NOMO-1 (cell line): ENCODE measurements at regions not wholly inside any gene's neighbourhood (a gene's known extent, or its start where the extent isn't known, plus 50 kb on each side); places are given as distances from the start of the nearest gene placed in this dataset.

ENCODE experiments used
- DNase-seq, 2 experiments: peaks; one replicate each; lab custom pipeline; 2025; ENCODE audit not compliant: unreplicated experiment in 2 of 2; lab: John Stamatoyannopoulos, UW

DNA sequence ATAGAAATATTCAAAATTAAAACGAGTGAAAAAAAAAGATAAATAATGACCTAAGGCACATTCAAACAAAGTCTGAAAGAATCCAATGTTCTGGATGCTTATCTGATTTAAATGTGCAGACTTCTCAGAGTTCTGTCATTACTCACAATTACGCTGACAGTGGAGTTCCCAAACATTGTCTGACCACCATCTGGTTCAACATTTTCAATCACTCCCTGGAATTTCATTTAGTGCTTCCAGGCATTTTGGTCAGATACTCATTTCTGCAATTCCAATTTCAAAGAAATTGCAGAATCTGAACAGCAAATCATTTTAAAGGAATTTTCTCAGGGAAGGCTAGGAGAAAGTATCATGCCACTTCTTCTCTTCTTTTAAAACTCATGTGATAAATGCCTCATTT is 398.2 kb upstream of the PDE3A start:
- no peak for DNase-seq

DNA sequence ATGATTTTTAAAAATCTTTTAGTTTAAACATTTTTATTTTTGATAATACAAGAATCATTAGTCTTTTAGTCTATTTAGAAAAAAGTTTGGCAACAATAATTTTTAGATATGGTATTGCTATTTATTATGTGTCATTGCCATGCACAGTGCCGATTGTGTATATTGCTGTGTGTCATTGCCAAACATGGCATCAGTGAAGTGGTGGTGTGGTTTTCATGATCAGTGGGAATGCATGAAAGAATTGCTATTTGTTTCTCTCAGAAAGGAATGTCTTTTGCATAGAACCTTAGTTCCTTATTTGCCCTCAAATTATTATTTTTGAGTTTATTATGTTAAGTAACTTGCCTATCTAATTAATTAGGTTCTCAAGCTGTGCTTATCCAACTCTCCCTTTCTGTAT is 397.5 kb upstream of the PDE3A start:
- DNase-seq: no peak

DNA sequence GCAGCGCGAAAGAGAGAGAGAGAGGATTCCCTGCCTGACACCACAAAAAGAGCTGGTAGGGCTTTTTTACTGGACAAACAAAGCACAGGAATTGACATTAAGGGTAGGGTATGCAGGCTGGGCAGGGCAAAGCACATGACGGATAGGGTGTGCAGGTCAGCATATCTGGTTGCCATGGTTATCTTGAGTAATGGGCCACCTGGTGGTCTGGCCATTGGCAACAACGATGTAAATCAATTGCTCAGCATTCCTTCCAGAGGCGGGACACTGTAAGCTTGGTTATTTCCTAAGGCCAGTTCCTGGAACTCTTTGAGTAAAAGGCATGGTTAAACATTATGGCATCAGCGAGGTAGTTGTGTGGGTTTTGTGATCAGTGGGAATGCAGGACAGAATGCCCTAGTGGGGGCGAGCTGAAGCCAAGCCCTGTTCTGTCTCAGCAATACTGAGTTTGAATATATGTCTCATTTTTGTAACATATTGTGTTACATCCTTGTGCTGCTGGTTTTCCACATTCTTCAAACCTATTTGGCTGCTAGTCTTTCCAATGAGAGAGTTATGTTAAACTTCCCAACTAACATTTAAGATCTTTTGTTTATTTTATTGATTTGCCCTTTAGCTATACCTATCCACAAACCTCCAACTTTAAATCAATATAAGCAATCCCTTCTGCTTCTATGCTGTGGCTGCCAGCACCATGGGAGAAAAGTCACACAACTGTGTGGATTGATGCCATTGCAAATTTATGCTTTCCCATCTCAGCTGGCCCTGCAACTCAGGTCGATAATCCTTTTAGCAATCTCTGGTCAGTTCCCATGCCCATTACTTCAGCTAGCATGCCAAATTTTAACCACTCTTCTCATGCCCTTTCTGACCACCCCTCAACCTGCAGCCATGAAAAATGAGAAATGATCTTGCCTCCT is 396.7 kb upstream of the PDE3A start:
- no peak for DNase-seq

DNA sequence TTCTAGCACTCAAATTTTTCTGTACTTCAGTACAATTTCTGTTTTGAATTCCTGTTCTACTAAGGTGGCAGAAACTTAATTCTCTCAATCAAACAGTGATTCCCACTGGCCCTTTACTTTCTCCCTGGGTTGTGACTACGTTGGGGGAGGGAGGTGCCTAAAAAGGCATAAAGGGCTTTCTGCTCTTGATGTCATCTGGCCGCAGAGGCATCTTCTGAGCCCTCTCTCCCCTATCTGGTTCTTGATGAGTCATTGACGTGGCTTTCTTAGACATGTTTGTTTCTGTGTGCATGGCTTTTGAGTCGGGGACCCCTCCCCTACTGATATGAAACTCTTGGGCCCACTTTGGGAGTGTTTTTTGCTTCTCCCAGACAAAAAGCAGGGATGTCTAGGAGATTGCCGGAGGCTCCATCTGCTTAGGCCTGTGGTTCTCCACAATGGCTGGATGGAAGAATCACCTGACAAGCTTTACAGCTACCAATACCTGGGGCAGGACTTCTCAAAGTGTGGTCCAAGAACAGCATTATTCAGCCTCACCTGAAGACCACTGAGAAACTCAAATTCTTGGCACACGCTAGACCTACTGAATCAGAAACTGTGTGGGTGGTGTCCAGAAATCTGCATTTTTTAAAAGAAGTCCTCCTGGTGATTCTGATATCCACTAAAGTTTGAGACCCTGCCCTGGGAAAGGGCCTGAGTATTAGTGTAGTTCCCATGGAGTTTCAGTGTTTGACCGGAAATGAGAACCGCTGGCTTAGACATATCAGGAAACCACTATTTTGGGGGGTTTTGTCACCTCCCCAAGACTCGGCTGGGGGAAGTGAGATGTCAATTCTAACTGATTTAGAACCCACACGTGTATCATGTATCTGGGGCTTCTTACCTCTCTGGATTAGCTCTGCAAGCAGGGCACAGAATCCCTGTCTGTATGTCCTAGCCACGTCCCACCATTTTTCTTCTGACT is 395.7 kb upstream of the PDE3A start:
- DNase-seq: no peak

DNA sequence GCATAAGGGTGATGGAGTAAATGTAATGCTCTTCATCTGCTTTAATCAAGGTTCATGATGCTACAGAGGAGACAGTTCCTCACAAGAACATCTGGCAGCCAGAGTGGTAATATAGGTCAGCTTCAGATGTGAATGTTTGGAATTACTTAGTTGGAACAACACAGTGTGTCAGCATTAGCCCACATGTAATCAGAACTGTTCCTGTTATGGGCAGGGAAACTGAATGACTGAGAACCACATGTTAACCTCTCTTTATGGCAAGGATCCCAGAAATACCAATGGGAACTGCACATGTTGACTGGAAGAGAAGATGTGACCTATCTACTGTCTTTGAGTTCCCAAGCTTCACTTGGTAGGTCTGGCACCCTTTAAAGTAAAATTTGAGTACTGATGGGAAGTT is 390.1 kb upstream of the PDE3A start:
- no peak for DNase-seq

DNA sequence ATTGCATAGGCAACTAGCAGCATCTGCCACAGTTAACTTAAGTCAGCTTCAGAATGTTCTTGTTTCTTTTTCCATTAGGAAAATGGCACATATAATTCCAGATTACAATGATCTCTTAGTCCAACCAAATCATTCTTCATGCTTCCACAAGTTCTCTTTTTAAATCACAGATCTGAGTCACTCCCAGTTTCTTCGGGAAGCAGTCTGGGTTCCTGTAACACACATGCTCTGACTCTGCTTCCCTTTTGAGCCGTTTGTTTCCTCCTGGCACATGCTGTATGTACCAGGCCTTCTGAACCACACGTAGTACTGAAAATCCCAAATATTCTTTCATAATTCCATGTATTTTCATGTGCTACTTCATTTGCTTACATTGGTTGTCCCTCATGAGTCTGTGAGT is 388.8 kb upstream of the PDE3A start:
- DNase-seq: no peak

DNA sequence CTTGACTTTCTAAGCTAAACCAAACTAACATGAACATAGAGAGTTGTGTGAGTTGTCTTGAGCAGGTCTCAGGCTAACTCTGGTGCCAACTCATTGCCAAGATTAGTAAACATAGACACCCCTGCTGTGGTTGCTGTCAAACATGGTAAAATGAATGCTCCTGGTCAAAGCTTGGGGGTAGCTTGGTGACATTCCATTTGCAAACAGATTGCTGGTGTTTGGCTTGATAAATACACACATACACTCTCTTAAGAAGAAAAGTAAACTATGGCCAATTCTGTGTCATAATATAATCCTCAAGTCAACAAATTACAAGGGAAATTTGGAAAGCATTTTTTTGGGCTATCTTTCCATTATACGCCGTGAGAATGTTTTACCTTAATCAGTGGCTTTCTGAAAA is 386.4 kb upstream of the PDE3A start:
- DNase-seq: no peak

DNA sequence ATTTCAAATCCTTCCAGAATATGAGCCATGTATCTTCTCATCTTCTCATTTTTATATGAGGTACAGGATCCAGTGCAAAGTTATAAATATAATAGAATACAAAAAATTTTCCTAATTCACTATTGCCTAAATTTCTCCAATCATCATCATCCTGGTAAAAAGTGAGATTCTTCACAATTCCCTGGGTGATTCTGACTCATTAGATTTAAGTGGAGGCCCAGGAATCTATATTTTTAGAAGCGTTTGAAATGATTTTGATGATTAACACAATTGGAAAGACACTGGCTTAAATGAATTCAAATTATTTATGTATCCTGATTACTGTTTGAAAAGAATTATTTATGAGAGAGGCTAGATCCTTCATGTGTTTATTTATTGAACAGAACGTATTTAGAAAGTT is 380.3 kb upstream of the PDE3A start:
- no peak for DNase-seq

DNA sequence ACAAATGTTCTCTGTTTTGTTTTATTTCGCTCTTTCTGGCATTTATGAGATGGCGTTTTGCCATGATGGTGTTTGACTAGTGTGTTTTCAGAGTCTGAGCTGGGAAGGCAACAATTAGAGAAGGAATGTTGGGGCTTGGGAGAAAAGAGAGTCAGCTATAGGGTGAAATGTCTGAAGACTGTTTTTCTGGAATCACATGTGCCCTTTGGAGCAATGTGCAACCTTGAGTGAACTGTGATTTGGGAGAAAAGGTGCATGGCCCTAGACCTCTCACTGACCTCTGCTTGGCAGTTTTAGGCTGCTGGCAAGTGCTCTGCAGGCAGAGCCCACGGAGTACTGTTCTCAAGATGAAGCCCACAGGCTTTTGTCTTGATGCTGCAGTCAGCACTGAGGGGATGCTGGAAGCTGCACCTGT is 379.9 kb upstream of the PDE3A start:
- no peak for DNase-seq

DNA sequence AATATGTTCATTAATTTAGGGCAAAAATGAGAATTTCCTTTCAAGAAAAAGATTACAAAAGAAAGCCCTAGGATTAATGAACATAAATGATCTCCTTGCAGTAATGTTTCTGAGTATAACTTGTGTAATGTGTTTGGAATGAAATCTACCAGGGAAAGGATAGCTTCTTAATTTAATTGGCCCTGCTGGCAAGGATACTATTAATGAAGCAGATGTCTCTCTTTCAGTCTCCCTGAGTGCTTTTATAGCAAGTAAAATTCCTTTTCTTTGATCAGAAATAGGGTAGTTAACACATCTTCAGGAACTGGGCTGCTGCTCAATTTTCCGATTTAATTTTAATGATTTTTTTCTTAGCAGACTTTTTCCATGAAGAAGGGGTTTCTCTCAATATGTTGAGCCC is 379.4 kb upstream of the PDE3A start:
- no peak for DNase-seq

DNA sequence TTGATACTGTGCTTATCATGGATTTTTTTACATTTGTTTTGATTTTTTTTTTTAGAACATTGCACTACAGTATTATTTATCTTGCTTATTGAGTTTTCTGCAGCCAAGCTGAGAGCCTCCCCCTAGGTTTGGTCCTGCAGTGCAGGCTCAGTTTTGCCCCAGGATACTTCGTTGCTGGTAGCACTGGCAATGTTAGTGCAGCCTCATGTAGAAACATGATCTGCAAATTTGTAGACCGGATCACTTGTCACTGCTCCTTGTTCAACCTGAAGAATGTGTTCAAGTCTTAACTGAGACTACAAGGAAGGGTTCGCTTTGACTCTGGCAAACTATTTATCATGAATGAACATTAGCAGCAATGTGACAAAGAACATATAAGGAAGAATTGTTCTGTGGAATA is 377.2 kb upstream of the PDE3A start:
- DNase-seq: no peak

DNA sequence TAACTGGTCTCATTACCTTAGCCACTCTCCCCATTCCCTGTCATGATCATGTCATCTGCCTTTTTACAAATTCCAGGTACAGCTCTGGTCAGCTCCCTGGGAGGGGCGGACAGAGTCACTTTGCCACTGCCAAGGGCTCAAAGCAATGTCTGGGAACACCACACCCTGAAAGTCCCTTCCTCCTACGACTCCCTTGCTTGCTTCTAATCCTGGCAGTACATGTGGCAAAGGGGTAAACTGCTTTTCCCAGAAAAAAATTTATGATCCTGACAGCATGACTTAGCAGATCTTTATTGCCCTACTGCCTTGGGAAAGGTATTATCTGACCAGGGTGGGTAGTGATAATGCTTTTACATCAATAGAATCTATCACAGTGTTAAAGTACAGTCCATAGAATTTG is 376.0 kb upstream of the PDE3A start:
- no peak for DNase-seq

DNA sequence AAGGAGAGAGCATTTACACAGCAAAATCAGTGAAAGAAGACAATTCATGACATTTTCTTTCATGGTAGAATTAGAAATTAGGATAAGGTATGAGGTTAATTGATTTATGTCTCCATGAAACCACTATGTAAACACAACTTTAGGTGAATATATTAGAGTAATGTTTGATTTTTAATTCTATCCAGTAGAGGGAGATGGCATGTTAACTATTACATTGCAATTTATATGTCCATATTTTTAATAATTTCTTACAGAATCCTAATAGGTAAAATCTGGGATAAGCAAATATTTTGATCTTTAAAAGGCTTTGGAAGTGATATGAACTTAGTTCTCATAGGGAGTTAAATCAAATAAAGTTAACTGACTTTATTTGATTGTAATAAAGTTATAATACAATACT is 373.4 kb upstream of the PDE3A start:
- no peak for DNase-seq

DNA sequence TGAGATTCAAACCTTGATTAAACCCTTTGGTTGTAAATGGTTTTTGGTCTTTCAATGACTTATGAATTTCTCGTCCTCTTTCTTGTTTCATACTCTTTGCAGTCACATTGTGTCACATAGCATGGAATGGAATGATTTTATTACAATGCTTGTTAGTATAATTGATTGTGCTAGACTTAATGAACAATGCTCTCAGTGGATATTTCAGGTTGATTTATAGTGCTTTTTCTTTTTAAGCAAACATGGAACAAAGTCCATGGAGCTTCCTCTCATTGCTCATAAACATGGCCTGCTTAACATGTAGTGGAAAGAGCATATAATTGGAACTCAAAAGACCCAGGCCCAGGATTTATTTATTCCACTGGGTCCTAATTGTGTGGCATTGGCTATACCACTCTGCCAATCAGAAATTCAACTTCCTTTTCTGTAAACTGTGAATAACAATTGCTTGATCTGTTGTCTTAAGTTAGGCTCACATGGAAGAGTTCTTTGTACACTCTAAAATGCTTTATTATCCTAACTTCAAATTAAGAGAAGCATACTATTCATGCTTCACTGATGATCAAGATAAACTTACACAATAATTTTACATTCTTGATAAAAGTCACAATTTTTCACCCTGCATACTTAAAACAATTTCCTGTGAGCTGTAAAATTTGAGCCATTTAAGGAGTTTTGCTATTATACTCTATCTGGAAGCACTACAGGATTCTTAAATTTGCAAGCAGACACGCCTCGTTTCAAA is 370.5 kb upstream of the PDE3A start:
- no peak for DNase-seq

DNA sequence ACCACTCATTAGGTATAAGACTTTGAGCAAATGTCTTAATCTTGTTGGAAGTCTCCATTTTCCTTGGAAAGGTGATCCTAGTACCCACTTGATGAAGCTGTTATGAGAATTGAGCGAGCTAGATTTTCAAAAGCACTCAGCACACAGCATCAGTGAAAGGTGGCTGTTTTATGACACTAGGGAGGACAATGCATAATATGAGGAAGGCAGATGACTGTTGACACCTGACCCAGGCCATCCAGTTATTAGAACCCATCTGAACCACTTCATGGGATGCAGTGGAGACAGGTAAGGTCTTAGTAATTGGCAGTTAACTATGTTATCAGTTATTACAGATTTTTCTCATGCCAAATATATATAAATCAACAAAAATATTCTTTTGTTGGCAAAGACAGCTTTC is 369.9 kb upstream of the PDE3A start:
- no peak for DNase-seq

DNA sequence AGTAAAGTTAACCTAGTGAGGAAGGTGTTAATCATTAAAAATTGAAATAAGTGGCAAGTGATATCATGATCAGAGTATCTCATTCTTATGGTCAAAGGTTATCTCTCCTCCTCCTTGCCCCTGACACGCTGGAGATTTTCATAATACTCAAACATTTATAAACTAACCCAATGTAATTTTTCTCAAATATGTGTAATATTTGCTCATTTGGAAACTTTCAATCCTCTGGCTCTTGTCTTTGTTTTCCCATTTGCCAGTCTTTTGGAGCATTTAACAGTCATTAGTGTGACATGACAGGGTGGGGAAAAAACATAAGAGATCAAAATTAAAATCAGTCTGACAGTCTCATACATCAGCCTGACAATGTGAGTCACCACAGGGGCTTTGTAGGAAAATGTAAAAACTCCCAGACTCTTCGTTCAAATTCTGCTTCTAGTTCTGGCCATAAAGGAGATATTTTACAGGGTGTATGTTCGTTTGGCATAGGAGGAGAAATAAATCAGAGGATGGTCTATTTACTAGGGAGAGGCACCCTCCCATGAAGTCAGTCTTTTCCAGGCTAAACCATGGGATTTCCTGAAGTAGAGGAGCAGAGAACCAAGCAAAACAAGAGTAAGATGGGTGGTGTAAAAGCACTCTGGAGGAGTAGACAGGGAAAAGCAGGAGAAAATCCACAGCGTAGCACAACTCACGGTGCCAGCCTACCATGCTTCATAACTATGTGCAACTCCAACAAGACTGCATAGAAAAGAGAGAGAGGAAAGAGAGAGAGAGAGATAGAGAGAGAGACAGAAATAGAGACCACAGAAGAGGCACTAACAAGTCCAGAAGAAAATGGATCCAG is 369.2 kb upstream of the PDE3A start:
- DNase-seq: no peak

DNA sequence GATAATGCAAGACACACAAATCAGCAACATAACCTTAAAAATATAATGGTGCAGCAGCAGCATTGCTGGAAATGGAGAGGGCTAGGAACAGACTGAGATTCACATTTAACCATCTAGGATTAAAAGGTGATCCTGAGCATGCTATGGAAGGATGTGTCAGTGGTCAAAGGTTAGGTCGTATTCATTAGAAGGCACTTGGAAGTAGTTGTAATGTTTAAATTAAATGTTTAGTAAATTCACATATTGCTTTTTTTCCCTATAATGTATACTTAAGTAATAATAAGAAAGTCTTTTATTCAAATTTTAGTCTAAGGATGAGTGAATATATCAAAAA is 368.6 kb upstream of the PDE3A start:
- DNase-seq: no peak

DNA sequence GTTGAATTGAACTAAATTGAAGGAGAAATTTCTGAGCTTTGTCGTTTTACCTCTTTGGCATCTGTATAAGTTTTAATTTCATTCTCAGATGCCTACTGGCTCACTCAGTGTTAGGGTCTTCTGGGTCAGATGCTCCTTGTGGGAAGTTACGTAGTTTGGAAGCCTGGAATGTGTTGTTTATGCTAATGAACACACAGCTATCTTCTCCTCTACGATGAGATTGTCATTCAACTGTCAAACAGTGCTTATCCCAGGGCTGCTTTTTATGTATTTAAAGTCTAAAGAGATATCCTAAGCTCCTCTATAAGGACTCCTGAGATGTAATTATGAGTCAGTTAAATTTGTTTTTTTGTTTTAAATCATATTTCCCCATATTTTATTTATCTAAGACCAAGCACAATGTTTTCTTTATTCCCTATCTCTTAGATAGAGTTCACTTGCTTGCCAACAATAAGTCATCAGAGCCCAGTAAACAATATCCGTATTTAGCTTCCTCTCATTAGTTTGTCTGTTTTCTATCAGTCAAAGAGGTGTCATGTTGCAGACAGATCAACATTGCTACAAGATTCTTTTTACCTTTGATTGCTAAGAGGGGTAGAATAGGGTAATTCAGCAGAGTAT is 368.0 kb upstream of the PDE3A start:
- no peak for DNase-seq

DNA sequence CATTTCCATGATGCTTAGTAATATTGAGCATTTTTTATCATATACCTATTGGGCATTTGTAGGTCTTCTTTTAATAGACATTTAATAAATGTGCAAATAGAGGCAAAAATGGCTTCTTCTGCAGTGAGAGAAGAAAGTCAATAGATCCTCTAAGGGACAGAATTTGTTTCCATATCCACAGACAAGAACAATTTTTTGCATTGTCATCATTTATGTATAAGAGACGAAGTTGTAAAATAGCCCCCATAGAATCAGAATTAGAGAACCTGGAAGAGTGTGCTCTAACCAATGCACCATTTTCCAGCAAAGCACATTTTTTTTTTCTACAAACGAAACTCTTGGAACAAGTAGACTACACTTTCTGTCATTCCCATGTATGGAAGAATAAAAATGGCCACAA is 365.1 kb upstream of the PDE3A start:
- no peak for DNase-seq

DNA sequence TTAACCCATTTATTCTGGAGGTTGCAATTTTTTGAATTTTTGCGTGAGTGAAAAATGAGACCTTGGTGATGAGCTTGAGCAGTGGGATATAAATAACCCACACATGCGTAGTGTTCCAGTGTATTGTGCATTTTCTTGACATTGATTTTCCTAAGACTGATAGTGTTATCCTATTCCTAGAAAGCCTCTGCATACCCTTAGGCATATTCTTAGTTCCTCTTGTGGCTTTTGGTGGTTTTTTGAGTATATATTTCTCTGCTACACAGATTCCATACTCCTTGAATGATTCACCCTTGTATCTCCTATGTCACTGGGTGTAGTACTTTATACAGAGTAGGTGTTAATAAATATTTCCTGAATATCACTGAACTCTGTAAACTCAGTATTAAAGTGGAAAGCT is 363.4 kb upstream of the PDE3A start:
- no peak for DNase-seq
